Peyer's patch (tissue), 4 donors: ENCODE measurements at regions not wholly inside any gene's neighbourhood (a gene's known extent, or its start where the extent isn't known, plus 50 kb on each side); places are given as distances from the start of the nearest gene placed in this dataset.

ENCODE experiments used
- DNase-seq, 3 donors: peaks; one replicate each; pipeline ENCODE4 v3.0.0-alpha.2; 2017 to 2019
- H3K27ac ChIP-seq, 4 donors: fragments of 200-600 bp; sonication (generic); one replicate each; pipeline ENCODE4 v1.5.1; 2016 to 2019
- H3K27me3 ChIP-seq, 2 donors: fragments of 200-600 bp; sonication (generic); one replicate each; pipeline ENCODE4 v1.5.1; 2019
- H3K36me3 ChIP-seq, 3 donors: fragments of 200-600 bp; sonication (generic); one replicate each; pipeline ENCODE4 v1.5.1; 2016 to 2019
- H3K4me1 ChIP-seq, 4 donors: fragments of 200-600 bp; sonication (generic); one replicate each; pipeline ENCODE4 v1.5.1; 2016 to 2019
- H3K4me3 ChIP-seq, 4 donors: fragments of 200-600 bp; sonication (generic); 1 replicate in 3 of 4; 2 replicates in 1 of 4; pipeline ENCODE4 v1.5.1; 2016 to 2019; ENCODE audit warnings: mild to moderate bottlenecking in 1 of 4
- H3K9me3 ChIP-seq, 4 donors: fragments of 200-600 bp; sonication (generic); one replicate each; pipeline ENCODE4 v1.5.1; 2016 to 2019; ENCODE audit warnings: mild to moderate bottlenecking in 1 of 4
- CTCF ChIP-seq, 6 experiments: fragments of 450-650 bp in 4 of 6; fragments of 200-600 bp in 2 of 6; sonication (generic) in 1 of 6; IDR thresholded peaks; one replicate each; pipeline ENCODE4 v1.5.1; 2017 to 2019; ENCODE audit warnings: antibody characterized with exemption in 6 of 6, mild to moderate bottlenecking in 3 of 6, moderate library complexity in 1 of 6
- POLR2A ChIP-seq, 2 donors: fragments of 450-650 bp; IDR thresholded peaks; one replicate each; pipeline ENCODE4 v1.5.1; 2017; ENCODE audit warnings: antibody characterized with exemption in 2 of 2, mild to moderate bottlenecking in 2 of 2, moderate library complexity in 2 of 2
- small RNA-seq, 2 donors: library from RNA; depleted of rRNA; stranded (forward); fragments of <200 nt; gene quantifications; one replicate each; pipeline ENCODE3, GENCODE V24; 2016

- Histone ChIP-seq H3K4me1 (no peaks in the 10 kb centered on the region), H3K36me3 (no peaks in the 10 kb centered on the region), H3K9me3 (peaks cover 0 to 4% (median 0%) of the 10 kb centered on the region in 4 donors), H3K27ac (no peak overlapping the region), H3K4me3 (no peak overlapping the region), H3K27me3 (no peaks in the 10 kb centered on the region)
- no peak for TF ChIP-seq POLR2A (IDR thresholded peaks at IDR 0.05)
- TF ChIP-seq CTCF (IDR thresholded peaks at IDR 0.05): no peak
- DNase-seq: no peak
Measured at GRCh38 chr4:187937557-187937956, 58.0 kb upstream of the ZFP42 start.

- H3K27me3 ChIP-seq: no peaks in the 10 kb centered on the region
- TF ChIP-seq CTCF (IDR thresholded peaks at IDR 0.05): no peak
- TF ChIP-seq POLR2A (IDR thresholded peaks at IDR 0.05): no peak
- DNase-seq: no peak
- no peaks in the 10 kb centered on the region for H3K36me3 ChIP-seq
- no peak overlapping the region for H3K27ac ChIP-seq
- no peaks in the 10 kb centered on the region for H3K9me3 ChIP-seq
- H3K4me1 ChIP-seq: no peaks in the 10 kb centered on the region
- no peak overlapping the region for H3K4me3 ChIP-seq
Measured at GRCh38 chr4:187940299-187940698, 55.3 kb upstream of the ZFP42 start.

- H3K36me3 ChIP-seq: no peaks in the 10 kb centered on the region
- H3K27me3 ChIP-seq: no peaks in the 10 kb centered on the region
Measured at GRCh38 chr4:187942968-187943367, 52.6 kb upstream of the ZFP42 start.

GRCh38 chr4:187944179-187944578 is 51.4 kb upstream of the ZFP42 start:
- no peaks in the 10 kb centered on the region for H3K27me3 ChIP-seq
- no peak overlapping the region for H3K4me3 ChIP-seq
- H3K9me3 ChIP-seq: no peaks in the 10 kb centered on the region
- no peaks in the 10 kb centered on the region for H3K36me3 ChIP-seq
- H3K27ac ChIP-seq: no peak overlapping the region
- H3K4me1 ChIP-seq: no peaks in the 10 kb centered on the region
- DNase-seq: no peak
- TF ChIP-seq POLR2A (IDR thresholded peaks at IDR 0.05) (no peak), CTCF (IDR thresholded peaks at IDR 0.05) (no peak)

More at GRCh38 chr4:187942968-187943367, 52.6 kb upstream of the ZFP42 start:
- no peak for TF ChIP-seq CTCF (IDR thresholded peaks at IDR 0.05)
- no peak for TF ChIP-seq POLR2A (IDR thresholded peaks at IDR 0.05)
- H3K27ac ChIP-seq: no peak overlapping the region
- no peak for DNase-seq
- no peak overlapping the region for H3K4me3 ChIP-seq
- no peaks in the 10 kb centered on the region for H3K4me1 ChIP-seq
- H3K9me3 ChIP-seq: no peaks in the 10 kb centered on the region

Small RNAs in the stretch of these regions (small RNA-seq; reads per million reads assigned to genes)
- gene MRPS36P2: 0 reads per million in 2 donors
